G401.6 (cell line): ENCODE measurements at regions not wholly inside any gene's neighbourhood (a gene's known extent, or its start where the extent isn't known, plus 50 kb on each side); places are given as distances from the start of the nearest gene placed in this dataset.

ENCODE experiments used
- FAIRE-seq: peaks from 2 replicates; lab custom pipeline; 2012; peaks lifted over from hg19 to GRCh38; lab: Jason Lieb, UNC

DNA sequence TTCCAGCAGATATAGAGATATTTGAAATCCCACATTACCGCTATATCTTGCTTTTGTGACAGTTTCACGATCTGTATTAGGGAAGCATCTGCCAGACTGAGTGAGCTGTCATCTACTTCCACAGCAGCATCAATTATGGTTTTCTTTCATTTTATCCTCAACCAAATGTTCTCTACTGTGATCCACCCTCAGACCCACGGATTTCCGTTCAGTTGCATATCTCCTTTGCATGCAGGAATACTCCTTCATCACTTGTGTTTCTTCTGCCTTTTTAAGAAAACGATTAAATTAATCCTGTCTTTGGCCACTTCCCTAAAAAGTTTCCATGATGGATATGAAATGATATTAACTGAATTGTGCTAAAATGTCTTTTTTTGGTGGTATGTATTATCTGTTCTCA is 262.1 kb upstream of the ADGRB3 start:
- FAIRE-seq, result no peak

DNA sequence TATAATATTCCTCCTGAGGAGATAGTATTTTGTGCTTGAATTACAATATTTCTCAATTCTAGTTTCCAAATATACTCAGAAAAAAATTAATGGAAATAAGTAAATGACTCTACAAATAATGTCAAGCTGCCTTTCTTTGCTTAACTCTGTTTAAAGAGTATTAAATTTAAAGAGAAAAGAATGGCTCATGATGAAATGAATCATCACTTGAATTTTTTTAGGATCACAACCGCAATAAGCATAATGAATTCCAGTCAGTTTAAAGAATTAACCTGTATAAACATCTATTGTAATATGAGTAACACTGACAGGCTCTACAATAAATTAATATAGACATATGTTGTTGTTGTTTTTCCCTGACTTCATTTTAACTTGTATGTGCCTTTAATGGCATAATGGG is 266.2 kb upstream of the ADGRB3 start:
- no peak for FAIRE-seq

DNA sequence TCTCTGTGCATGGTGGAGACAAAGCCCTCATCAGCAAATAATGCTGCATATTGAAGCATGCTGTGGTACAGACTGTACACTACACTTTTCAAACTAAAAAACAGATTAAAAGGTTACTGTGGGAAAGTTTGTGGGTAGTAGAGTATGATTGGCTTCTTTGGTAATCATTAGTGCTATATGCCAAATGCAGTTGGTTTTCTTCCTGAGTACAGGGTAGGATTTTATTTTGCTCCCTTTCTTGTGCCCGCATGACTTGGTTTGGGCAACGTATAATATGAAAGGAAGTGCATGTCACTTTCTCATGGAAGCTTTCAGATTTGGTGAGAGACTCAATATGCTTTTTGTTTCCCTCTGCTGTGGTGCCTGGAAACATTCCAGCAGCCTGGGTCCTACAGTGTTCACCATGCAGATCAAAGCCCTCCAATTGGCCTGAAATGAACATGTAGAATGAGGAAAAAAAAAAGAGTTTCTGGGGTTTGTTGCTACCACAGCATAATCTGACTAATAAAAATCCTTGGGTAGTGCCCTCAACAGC is 270.7 kb upstream of the ADGRB3 start:
- FAIRE-seq, result no peak

DNA sequence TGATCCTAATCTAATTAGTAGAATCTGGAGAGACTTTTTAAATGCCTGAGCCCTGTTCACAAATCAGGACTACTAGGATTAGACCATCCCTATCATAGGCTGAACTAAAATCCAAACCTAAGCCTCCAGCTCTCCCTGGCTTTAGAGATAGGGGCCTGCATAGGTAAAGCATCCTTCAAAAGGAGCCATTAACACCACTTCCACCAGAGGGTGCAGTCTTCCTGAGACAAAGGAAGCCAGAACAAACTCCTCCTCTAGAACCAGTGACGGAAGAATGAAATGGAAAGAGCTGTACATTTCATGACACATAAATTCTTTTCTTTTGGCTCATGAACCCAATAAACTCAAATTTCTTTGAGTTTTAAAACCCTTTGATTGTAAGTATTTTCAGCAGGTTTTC is 291.2 kb upstream of the ADGRB3 start:
- FAIRE-seq, result no peak

DNA sequence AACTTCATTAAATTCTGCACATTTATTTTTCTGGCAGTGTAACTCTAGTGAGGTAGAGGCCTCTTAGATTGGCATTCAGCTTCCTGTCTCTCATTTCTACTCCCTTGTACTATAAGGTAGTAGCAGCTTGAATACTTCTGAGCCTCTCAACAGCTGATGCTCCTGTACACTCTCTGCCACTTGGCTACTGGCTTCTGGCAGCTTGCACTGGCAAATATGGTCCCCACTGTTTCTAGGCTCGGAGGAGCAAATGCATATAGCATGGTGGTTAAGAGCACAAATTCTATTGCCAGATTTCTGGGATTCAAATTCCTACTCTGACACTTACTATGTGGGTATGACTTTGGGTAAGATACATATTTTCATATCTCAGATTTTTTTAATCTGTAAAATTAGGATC is 292.8 kb upstream of the ADGRB3 start:
- no peak for FAIRE-seq

DNA sequence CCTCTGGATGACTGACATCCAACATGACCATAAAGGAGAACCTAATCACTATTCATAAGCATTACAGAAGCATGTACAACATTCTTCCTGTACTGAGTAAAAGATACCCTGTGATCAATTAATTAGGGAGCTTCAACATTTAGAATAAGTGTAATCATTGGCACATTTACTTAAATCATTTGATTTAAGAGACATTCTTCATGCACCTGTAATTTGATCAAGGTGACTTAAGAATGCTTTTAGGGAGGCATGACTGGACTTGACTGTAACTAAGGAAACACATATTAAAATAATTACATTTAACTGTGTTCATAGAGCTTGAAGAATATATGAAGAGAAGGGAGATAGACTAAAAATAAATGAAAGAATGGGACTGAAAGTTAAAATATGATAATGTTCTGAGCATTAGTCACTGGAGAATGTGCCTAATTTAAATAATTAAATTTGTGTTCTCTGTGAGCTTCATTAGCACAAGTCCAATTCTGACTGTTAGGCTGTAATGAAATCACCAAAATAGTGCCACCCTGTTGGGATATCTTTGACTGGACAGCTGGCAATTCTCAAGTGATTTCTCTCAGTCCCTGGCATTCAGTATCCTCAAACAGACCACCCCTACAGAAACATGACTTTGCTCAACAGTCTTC is 295.5 kb upstream of the ADGRB3 start:
- FAIRE-seq, result no peak

DNA sequence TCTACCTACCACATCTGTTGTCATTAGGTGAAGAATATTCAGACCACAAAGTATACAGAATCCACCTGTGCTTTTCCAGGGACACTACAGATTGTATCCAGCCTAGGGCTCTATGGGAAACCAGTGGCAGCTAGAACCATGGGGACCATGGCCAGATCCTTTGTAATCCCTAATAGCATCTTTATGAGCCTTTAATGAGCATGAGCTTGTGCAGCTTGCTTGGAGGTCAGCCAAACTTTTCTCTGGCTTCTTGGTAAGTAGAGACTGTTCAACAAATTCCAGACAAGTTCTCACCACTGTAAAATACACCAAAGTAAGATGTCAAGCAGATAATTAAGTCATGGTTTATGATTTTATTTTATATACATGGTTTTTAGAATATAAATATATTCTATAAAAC is 301.6 kb upstream of the ADGRB3 start:
- FAIRE-seq, result no peak

DNA sequence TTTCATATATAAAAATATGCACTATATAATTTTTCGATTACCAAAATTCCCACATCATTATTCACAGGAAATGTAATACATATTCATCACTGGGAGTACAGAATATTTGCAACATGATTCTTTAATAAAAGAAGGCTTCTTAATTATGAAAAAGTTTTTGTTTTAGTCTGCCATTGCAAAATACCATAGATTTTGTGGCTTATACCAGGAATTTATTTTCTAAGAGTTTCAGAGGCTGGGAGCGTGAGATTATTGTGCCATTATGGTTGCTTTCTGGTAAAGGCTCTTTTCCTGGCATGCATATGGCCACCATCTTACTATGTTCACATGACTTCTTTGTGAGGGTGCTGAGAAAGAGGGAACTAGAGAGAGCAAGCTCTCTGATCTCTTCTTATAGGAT is 306.9 kb upstream of the ADGRB3 start:
- FAIRE-seq, result no peak

DNA sequence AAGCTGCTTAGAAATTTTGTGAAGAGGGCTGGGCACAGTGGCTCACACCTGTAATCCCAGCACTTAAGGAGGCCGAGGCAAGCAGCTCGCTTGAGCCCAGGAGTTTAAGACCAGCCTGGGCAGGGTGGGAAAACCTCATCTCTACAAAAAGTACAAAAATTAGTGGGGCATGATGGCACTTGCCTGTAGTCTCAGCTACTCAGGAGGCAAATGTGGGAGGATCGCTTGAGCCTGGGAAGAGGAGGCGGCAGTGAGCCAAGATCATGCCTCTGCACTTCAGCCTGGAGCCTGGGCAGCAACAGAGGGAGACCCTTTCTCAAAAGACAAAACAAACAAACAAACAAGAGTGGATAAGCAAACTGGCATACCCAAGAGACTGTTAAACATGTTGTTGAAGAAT is 308.3 kb upstream of the ADGRB3 start:
- FAIRE-seq, result no peak

DNA sequence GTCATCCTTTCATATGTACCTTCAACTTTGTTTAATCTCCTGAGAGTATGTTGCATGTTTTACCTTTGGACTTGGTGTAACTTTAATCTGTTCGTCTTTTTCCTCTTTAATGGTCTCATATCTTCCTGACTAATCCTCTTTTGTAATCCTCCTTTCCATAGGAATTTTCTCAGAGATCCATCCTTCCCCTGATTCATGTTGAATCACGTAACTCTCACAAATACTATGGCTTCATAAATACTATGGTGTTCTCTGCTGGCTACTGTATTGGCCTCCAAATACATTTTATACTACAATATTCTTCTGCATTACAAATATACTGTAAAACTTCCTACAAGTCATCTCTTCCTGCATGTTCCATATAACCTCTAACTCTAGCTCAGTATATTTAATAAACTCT is 317.7 kb upstream of the ADGRB3 start:
- FAIRE-seq, result no peak

DNA sequence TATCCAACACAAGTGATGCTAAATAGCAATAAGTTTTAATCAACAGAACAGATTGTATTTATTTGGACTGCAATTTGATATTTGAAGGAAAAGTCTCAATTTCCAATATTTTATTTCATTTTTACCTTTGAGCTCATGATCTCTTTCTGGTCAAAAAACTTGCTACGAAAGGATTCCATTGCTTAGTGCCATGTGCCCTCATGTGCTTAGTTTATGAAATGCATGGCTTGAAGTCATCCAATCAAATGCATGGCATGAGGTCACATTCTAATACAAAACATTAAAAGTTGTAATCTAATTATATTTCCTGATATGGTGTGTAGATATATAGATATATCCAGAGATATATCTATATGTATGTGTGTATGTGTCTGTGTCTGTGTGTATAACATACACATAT is 321.2 kb upstream of the ADGRB3 start:
- no peak for FAIRE-seq

DNA sequence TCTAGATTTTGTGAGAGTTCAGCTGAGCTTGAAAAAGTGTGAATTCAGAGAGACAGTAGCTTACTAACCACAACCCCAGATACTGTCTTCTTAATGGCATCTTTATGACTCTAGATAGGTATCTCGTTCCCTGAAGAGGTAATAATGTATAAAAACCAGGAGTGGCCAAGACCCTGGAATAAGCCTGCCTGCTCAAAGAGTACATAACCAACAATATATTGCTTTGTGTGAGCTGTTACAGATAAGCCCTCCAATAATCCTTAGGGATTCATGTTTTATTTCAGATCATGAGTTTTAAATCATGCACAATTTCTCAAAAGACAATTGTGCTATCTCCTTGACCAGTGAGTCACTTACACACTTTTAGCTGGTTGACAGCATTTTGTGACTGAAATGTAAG is 327.8 kb upstream of the ADGRB3 start:
- FAIRE-seq, result no peak

DNA sequence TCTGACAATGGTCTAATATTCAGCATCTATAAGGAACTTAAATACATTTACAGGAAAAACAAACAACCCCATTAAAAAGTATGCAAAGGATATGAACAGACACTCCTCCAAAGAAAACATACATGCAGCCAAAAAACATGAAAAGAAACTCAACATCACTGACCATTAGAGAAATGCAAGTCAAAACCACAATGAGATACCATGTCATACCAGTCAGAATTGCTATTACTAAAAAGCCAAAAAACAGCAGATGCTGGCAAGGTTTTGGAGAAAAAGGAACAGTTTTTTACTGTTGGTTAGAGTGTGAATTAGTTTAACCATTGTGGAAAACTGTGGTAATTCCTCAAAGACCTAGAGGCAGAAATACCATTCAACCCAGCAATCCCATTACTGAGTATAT is 339.0 kb upstream of the ADGRB3 start:
- FAIRE-seq, result no peak

DNA sequence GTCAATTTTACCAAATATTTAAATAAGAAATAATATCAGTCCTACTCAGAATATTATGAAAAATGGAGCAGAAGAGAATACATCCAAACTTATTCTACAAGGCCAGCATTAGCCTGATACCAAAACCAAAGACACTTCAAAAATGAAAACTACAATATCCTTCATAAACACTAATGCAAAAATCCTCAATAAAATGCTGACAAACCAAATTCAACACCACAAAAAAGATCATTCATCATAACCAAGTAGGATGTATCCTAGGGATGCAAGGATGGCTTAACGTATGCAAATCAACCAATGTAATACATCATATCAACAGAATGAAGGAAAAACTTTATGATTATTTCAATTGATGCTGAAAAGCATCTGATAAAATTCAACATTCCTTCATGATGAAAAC is 352.4 kb upstream of the ADGRB3 start:
- no peak for FAIRE-seq

DNA sequence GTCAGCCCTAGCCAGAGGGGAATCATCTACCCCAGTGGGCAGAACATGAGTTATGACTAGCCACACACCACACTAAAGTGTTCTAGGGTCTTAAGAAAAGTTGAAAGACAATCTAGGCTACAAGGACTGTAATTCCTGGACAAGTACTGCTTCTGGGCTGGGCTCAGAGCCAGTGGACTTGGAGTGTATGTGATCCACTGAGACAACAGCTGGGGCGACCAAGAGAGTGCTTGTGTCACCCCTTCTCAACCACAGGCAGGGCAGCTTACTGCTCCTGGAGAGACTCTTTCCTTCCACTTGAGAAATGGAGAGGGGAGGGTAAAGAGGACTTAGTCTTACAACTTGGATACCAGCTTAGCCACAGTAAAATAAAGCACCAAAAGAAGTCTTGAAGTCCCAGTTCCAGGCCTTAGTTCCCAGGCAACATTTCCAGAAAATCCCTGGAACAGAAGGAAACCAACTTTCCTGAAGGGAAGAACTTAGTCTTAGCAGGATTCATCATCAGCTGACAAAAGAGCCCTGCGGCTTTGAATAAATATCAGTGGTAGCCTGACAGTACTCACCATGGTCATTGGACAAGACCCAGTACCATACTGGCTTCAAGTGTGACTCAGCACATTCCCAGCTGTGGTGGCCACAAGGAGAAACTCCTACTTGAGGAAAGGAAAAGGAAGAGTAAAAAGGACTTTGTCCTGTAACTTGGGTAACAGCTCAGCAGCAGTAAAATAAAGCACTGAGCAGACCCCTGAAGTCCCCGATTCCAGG is 355.1 kb upstream of the ADGRB3 start:
- FAIRE-seq, result no peak

DNA sequence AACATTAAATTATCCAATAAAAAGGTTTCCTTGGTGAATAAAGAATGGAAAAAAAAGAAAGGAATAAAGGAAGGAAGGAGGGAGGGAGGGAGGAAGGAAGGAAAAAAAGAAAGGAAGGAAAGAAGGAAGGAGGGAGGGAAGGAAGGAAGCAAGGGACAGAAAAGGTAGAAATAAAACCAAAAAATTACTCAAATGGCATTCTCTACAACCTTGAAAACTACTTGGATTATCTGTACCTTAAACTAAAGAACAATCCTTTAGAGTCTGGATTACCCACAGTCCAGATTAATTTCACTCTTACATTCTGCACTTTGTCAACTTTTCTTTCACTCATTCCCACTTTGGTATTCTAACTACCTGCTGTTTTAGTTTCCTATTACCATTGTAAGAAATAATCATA is 361.8 kb upstream of the ADGRB3 start:
- no peak for FAIRE-seq

DNA sequence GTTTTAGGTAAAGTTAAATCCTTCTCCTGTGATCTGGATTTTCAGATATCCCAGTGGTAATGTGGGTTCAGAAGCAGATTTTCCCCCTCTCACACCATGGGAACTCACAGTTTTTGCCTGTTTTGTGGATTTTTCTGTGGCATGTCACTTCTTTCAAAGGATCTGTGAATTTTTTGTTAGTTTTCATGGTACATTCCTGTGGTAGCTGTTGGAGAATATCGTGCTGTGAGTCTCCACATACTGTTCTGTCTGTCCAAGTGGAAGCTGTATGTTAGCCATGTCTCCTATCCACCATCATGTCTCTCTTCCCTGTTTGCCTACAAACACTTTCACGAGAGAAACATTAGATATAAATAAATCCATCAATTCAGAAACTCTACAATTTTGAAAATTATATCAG is 378.7 kb upstream of the ADGRB3 start:
- no peak for FAIRE-seq

DNA sequence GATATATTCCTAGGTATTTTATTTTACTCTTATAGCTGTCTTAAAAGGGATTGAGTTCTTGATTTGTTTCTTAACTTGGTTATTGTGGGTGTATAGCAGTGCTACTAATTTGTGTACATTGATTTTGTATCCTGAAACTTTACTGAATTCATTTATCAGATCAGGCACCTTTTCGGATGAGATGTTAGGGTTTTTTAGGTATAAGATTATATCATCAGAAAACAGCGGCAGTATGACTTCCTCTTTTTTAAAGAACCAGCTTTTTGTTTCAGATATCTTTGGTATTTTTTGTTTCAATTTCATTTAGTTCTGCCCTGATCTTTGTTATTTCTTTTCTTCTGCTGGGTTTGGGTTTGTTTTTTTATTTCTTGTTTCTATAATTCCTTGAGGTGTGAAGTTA is 382.4 kb upstream of the ADGRB3 start:
- no peak for FAIRE-seq

DNA sequence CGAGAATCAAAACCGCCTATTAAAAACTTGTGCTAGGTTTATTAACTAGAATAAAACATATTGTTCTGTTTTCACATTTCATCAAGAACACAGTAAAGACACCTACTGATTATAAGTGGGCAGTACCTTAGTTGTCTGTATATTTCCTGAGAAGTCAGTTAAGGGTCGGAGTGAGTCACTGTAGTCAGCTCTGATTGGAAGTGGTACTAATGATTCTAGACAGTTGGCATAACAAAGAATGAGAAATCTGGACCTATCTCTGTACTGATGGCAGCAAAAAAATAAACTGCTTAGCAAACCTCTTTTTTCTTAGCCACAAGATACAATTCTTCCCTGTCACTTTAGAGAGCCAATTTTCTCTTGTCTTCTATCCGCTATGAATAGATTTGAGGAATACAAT is 387.3 kb upstream of the ADGRB3 start:
- FAIRE-seq, result no peak

DNA sequence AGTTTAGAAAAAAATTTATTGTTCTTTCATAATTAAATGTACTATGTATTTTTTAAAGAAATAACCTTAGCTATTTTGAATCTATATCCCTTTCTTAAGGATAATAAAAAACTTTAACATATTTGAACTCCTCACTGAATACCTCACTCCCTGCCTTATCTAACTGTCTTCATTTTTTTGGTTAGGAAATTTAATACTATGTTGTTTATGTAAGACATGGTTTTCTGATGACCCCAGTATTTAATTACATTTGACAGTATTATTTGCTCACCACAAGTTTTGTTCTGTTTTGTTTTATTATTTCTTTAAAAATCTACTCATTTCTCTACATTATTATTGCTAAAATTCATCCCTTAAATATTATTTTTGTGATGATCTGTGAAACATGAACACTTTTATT is 394.4 kb upstream of the ADGRB3 start:
- FAIRE-seq, result no peak

DNA sequence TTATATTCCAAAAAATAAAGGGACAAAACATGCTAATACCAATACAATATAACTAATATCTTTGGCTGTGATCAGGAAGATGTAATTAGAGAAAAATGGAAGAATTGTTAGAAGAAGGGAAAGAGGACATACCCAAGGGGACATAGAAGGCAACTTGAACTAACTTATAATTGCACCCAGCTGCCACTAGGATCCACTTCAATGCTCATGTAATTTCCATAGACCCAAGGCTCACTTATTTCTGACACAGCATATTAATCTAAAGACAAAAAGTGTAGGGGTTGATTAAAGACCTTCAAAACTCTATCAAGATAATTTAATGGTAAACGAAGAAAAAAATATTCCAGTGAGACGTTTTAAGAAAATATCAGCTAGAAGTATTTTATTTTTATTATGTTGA is 396.0 kb upstream of the ADGRB3 start:
- FAIRE-seq, result no peak

DNA sequence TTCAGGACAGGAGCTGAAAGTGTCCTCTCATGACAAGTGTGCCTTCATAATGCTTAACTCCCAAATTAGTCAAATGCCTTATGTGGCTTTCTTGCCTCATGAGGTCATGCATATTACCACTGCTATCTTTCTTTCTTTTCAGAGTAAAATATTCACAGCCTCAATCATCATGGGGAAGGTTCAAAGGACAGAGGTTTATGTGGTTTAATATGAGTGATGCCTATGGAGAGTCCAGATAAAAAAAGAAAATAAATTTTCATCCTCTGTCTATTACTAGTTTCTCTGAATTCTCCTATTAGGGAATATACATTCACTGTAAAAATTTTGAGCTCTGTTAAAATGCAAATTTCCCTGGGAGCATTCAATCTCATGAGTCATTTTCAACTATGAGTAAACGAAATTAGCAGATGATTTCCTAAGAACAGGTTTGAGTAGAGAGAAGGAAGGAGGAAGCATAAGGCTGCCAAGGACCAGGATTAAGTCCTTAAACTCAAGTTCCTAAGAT is 396.9 kb upstream of the ADGRB3 start:
- FAIRE-seq, result no peak

DNA sequence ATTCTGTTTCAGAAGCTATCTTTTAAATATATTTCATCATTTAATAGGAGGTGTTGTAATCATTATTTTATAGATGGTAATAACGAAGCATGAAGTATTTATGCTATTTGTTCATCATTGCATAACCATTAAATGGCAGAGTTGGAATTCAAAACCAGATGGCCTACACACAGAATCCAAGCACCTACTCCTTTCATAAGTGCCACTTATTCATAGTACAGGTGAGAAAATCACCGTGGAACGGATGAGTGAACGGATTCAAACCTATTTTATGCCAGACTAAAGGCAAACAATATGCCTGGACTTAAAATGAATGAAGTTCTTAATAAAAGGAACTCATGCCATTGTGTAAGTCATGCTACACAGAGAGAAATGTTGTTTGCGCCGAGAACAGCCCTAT is 397.9 kb upstream of the ADGRB3 start:
- FAIRE-seq, result no peak

DNA sequence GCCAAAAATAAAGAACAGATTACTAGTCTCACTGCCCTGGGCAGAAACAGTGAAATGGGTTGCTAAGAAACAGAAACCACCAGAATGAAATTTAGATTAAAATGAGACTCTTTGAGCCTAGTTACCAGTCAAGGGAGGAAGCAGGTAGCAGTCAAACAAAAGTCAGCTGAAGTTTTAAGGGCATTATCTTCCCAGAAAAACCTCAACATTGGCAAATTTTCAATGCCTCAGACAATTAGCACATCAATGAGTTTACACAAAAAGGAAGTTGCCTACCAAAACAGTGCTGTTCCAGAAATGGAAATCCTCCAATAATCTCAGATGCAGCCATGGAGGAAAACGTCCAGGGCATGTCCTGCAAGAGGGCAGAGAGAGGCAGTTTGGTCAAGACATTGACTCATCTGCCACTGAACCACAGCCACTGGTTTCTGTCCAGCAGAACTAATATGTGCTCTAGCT is 399.7 kb upstream of the ADGRB3 start:
- FAIRE-seq, result no peak
